NB4 (cell line): ENCODE measurements at regions not wholly inside any gene's neighbourhood (a gene's known extent, or its start where the extent isn't known, plus 50 kb on each side); places are given as distances from the start of the nearest gene placed in this dataset.

Experiments
- DNase-seq: peaks from one replicate; pipeline ENCODE4 v3.0.0; 2010; ENCODE audit warnings: low read depth
- H3K4me3 ChIP-seq: one replicate; pipeline ENCODE4 v1.5.1; 2011; ENCODE audit warnings: mild to moderate bottlenecking, low read depth, low read length, moderate library complexity
- CTCF ChIP-seq: IDR thresholded peaks from one replicate; pipeline ENCODE4 v1.5.1; 2012; ENCODE audit warnings: low read depth, low read length
- MAX ChIP-seq: IDR thresholded peaks from 2 replicates; pipeline ENCODE4 v1.6.1; 2011; ENCODE audit warnings: low read depth, low read length
- MYC ChIP-seq: IDR thresholded peaks from 2 replicates; pipeline ENCODE4 v1.6.1; 2011; ENCODE audit warnings: low read depth, low read length
- POLR2A ChIP-seq: IDR thresholded peaks from 2 replicates; pipeline ENCODE4 v1.6.1; 2011; ENCODE audit warnings: mild to moderate bottlenecking; ENCODE audit not compliant: insufficient read length; ENCODE audit errors: extremely low read depth

DNA sequence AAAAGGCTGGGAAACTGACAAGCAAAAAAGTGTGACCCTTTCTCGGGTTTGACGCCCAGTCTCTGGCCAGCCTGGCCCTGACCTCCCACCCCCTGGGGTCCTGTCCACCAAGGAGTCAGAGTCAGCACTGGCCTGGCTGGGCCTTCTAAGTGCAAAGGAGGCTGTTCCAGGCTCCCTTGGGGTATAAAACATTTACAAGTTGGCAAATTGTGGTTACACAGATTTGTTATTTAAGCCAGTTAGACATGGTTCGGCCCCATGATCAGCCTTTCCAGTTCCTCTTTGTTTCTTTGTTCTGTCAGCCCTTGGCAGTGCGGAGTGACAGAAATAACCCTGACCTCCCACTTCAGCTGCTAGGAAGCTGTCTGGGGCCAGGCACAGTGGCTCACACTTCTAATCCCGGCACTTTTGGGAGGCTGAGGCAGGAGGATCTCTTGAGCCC, 161.6 kb upstream of the RAB4A start:
- H3K4me3 ChIP-seq: no peak overlapping the region
- no peak for TF ChIP-seq MAX
- peak; percentile 57 for DNase-seq

DNA sequence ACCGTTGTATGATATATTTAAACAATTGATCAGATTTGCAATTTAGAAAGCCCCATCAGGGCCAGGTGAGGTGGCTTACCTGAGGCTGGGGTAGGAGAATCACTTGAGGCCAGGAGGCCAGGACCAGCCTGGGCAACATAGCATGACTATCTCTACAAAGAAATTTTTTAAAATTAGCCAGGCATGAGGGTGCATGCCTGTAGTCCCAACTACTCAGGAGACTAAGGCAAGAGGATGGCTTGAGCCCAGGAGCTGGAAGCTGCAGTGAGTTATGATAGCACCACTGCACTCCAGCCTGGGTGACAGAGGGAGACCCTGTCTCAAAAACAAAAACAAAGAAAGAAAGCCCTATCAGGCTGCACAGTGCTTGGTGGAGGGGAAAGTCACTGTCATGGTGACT, 159.9 kb upstream of the RAB4A start:
- DNase-seq: no peak
- no peak overlapping the region for H3K4me3 ChIP-seq
- TF ChIP-seq CTCF: no peak
- no peak for TF ChIP-seq MAX
- TF ChIP-seq POLR2A: no peak
- TF ChIP-seq MYC: no peak

GRCh38 chr1:229111703-229112319, 159.1 kb upstream of the RAB4A start:
- no peak overlapping the region for H3K4me3 ChIP-seq
- no peak for TF ChIP-seq MAX
- TF ChIP-seq POLR2A: no peak
- TF ChIP-seq CTCF: no peak
- TF ChIP-seq MYC: no peak
- DNase-seq: no peak

- no peak for DNase-seq
- TF ChIP-seq MAX: no peak
- TF ChIP-seq MYC: no peak
- TF ChIP-seq POLR2A: no peak
- TF ChIP-seq CTCF: no peak
- no peak overlapping the region for H3K4me3 ChIP-seq
These were observed 157.9 kb upstream of the RAB4A start for GRCh38 chr1:229112832-229113548.

DNA sequence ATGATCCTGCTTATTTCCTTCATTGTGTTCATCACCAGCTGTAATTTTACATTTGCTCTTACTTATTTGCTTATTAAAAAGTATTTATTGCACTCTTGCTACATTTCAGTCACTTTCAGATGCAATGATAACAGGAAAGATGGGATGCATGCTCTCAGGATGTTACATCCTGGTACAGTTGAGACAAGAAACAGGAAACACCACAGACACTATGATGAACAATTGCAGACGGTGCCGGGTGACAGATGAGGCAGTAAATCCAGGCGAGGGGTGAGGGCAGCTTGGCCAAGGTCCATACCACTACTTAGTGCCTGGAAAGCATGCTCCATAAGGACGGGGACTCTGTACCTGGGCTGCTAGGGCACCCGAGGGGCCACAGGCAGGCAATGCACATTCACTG, 156.6 kb upstream of the RAB4A start:
- no peak overlapping the region for H3K4me3 ChIP-seq
- TF ChIP-seq MAX: no peak
- no peak for TF ChIP-seq MYC
- no peak for TF ChIP-seq POLR2A
- TF ChIP-seq CTCF: no peak
- DNase-seq: no peak

- TF ChIP-seq CTCF (no peak), MAX (no peak)
- no peak overlapping the region for H3K4me3 ChIP-seq
- DNase-seq: no peak
These were observed 156.0 kb upstream of the RAB4A start for GRCh38 chr1:229114850-229115365.
